CD4-positive, alpha-beta T cell (primary cell): ENCODE measurements at regions not wholly inside any gene's neighbourhood (a gene's known extent, or its start where the extent isn't known, plus 50 kb on each side); places are given as distances from the start of the nearest gene placed in this dataset.

ENCODE experiments used
- ATAC-seq: fragments of 200-7000 bp; cut with Tn5 transposase; one replicate; pipeline ENCODE4 v1.10.0; 2022; ENCODE audit warnings: mild to moderate bottlenecking; ENCODE audit not compliant: poor library complexity
- CTCF ChIA-PET: fragments of 350-600 bp; sonication (Branson Sonifier 250); formaldehyde crosslinking; loops from one replicate; lab custom pipeline; 2021; ENCODE audit warnings: antibody characterized with exemption, inconsistent platforms; lab: Charles Lee
- POLR2A ChIA-PET: fragments of 350-600 bp; sonication (Branson Sonifier 250); formaldehyde crosslinking; loops from one replicate; lab custom pipeline; 2021; ENCODE audit warnings: antibody characterized with exemption, inconsistent platforms; lab: Charles Lee
- DNase-seq, 14 experiments: peaks; one replicate each; pipeline ENCODE4 v3.0.0-alpha.2; 2013 to 2020; ENCODE audit warnings: mixed read lengths in 2 of 14
- H3K27ac ChIP-seq, 2 donors: one replicate each; pipeline versions ENCODE4 v1.5.1 to v1.7.0; 2013; ENCODE audit warnings: low read length in 2 of 2, low read depth in 1 of 2, mild to moderate bottlenecking in 1 of 2
- H3K27me3 ChIP-seq, 2 experiments: 1 replicate in 1 of 2; 2 replicates in 1 of 2; pipeline versions ENCODE4 v1.6.1 to v1.7.0; 2013; ENCODE audit warnings: low read length in 2 of 2, control low read depth in 1 of 2, mild to moderate bottlenecking in 1 of 2, moderate library complexity in 1 of 2; ENCODE audit not compliant: insufficient read depth in 2 of 2, control insufficient read depth in 1 of 2
- H3K36me3 ChIP-seq: one replicate; pipeline ENCODE4 v1.6.1; 2013; ENCODE audit warnings: low read length, control low read depth; ENCODE audit not compliant: insufficient read depth
- H3K4me1 ChIP-seq: one replicate; pipeline ENCODE4 v1.6.1; 2013; ENCODE audit warnings: low read length, control low read depth; ENCODE audit not compliant: insufficient read depth
- H3K4me3 ChIP-seq: one replicate; pipeline ENCODE4 v1.5.1; 2013; ENCODE audit warnings: mild to moderate bottlenecking, low read length, moderate library complexity
- H3K9me3 ChIP-seq, 2 experiments: 1 replicate in 1 of 2; 2 replicates in 1 of 2; pipeline versions ENCODE4 v1.6.1 to v1.7.0; 2013; ENCODE audit warnings: low read length in 2 of 2, mild to moderate bottlenecking in 2 of 2, control low read depth in 1 of 2, moderate library complexity in 1 of 2; ENCODE audit not compliant: control insufficient read depth in 1 of 2, insufficient read depth in 1 of 2
- H3K27ac Mint-ChIP-seq: one replicate; pipeline ENCODE4 v1.8.0; 2020; ENCODE audit warnings: mixed read lengths
- H3K27me3 Mint-ChIP-seq: one replicate; pipeline ENCODE4 v1.8.0; 2021; ENCODE audit warnings: mixed read lengths
- H3K36me3 Mint-ChIP-seq: one replicate; pipeline ENCODE4 v1.8.0; 2021; ENCODE audit warnings: low read depth, mixed read lengths
- H3K4me1 Mint-ChIP-seq: one replicate; pipeline ENCODE4 v1.8.0; 2021; ENCODE audit warnings: low read depth, mixed read lengths
- H3K4me3 Mint-ChIP-seq: one replicate; pipeline ENCODE4 v1.8.0; 2020; ENCODE audit warnings: mild to moderate bottlenecking, mixed read lengths
- H3K9me3 Mint-ChIP-seq: one replicate; pipeline ENCODE4 v1.8.0; 2020; ENCODE audit warnings: mixed read lengths
- intact Hi-C, 2 experiments: fragments of 100-400 bp; cut with DNase I in 1 of 2; cut with micrococcal nuclease in 1 of 2; formaldehyde crosslinking; loops; one replicate each; pipeline versions ENCODE4 v1.15.1 to v1.9.0; 2023 to 2025; cut with DNase I, micrococcal nuclease
- TF ChIP-seq, protein P1 (sequence below): fragments of 200-600 bp; IDR thresholded peaks from one replicate; pipeline ENCODE4 v1.8.0; 2022; ENCODE audit warnings: antibody characterized with exemption, mild to moderate bottlenecking

DNA sequence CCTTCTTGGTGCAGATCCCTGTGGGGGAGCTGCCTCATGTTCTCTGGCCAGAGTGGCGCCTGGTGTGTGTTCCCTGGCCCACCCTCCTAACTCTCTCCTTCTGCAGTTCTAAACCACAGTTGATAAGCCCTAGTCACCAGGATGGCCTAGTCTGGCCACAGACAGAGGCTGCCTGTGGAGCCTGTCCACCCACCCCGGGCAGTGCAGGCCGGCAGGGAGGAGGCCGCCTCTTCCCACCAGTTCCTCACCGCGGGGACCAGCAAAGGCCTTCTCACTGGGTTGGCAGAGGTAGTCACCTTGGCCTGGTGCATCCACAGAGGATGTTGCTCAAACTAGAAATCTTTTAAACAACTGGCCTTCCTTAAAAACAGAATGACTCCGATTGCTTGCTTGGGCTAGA lies 276.4 kb upstream of the TTC14 start:
- H3K4me1 Mint-ChIP-seq = no peaks in the 10 kb centered on the region
- H3K36me3 Mint-ChIP-seq = no peaks in the 10 kb centered on the region
- intact Hi-C loops = no loop called here
- ChIA-PET POLR2A (no interaction called here), CTCF (no interaction called here)
- ATAC-seq (no peak), DNase-seq (no peak)
- H3K4me3 Mint-ChIP-seq = no peak overlapping the region
- no peaks in the 10 kb centered on the region for H3K9me3 Mint-ChIP-seq
- H3K9me3 ChIP-seq = peaks cover 0 to 16% of the 10 kb centered on the region in 2 experiments
- H3K4me3 ChIP-seq = no peak overlapping the region
- H3K27ac Mint-ChIP-seq = no peak overlapping the region
- H3K36me3 ChIP-seq = no peaks in the 10 kb centered on the region
- no peaks in the 10 kb centered on the region for H3K27me3 ChIP-seq
- TF ChIP-seq, protein P1, sequence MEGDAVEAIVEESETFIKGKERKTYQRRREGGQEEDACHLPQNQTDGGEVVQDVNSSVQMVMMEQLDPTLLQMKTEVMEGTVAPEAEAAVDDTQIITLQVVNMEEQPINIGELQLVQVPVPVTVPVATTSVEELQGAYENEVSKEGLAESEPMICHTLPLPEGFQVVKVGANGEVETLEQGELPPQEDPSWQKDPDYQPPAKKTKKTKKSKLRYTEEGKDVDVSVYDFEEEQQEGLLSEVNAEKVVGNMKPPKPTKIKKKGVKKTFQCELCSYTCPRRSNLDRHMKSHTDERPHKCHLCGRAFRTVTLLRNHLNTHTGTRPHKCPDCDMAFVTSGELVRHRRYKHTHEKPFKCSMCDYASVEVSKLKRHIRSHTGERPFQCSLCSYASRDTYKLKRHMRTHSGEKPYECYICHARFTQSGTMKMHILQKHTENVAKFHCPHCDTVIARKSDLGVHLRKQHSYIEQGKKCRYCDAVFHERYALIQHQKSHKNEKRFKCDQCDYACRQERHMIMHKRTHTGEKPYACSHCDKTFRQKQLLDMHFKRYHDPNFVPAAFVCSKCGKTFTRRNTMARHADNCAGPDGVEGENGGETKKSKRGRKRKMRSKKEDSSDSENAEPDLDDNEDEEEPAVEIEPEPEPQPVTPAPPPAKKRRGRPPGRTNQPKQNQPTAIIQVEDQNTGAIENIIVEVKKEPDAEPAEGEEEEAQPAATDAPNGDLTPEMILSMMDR = no peak
- peaks cover 3% of the 10 kb centered on the region for H3K27me3 Mint-ChIP-seq
- H3K4me1 ChIP-seq = no peaks in the 10 kb centered on the region
- H3K27ac ChIP-seq = no peak overlapping the region

DNA sequence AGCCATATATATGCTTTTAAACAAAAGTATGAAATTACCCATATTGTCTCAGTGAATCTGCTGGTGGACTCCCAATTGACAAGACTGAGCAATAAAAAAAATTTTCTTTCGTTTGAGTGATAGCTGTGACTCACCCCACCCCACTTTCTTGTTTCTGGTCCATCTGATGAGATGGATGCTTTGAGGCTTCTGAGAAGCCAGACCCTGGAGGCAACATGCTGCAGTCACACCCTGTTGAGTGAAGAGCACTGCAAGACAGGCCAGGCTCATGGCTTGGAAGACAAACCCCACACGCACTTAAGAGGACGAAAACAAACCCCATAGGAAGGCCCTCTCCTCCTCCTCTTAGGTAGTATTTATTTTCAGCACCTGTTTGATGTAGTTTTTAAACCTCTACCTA lies 276.0 kb upstream of the TTC14 start:
- peaks cover 3% of the 10 kb centered on the region for H3K27me3 Mint-ChIP-seq
- DNase-seq (no peak), ATAC-seq (no peak)
- Histone ChIP-seq H3K36me3 (no peaks in the 10 kb centered on the region), H3K4me1 (no peaks in the 10 kb centered on the region), H3K4me3 (no peak overlapping the region), H3K9me3 (peaks cover 0 to 16% of the 10 kb centered on the region in 2 experiments), H3K27ac (no peak overlapping the region), H3K27me3 (no peaks in the 10 kb centered on the region)
- no peak overlapping the region for H3K27ac Mint-ChIP-seq
- no peak overlapping the region for H3K4me3 Mint-ChIP-seq
- H3K9me3 Mint-ChIP-seq = no peaks in the 10 kb centered on the region
- CTCF ChIA-PET = no interaction called here
- TF ChIP-seq, protein P1 = no peak
- no peaks in the 10 kb centered on the region for H3K4me1 Mint-ChIP-seq
- POLR2A ChIA-PET = no interaction called here
- H3K36me3 Mint-ChIP-seq = no peaks in the 10 kb centered on the region
- intact Hi-C loops = no loop called here

DNA sequence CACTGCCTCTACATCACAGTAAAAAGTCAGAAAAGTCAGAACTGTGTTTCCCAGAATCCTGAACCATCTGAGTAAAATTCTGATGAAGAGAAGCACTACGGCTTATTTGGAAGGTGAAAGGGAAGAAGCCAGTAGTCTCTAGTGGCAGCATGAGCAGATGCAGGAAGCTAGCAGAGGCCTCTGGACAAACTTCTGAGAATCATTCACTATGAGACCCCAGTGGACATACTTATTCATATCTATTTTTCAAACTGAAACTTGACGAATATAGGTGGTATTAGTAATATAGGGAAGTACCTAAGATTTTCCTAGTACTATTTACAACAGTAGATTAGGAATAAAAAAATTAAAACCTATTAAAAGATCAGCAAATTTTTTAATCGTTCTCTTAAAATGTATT lies 272.8 kb upstream of the TTC14 start:
- intact Hi-C loops = no loop called here
- H3K27me3 Mint-ChIP-seq = peaks cover 3% of the 10 kb centered on the region
- no peaks in the 10 kb centered on the region for H3K36me3 Mint-ChIP-seq
- H3K27ac Mint-ChIP-seq = no peak overlapping the region
- Histone ChIP-seq H3K9me3 (peaks cover 0 to 11% of the 10 kb centered on the region in 2 experiments), H3K27me3 (no peaks in the 10 kb centered on the region), H3K4me3 (no peak overlapping the region), H3K36me3 (no peaks in the 10 kb centered on the region), H3K27ac (no peak overlapping the region), H3K4me1 (no peaks in the 10 kb centered on the region)
- no peak overlapping the region for H3K4me3 Mint-ChIP-seq
- TF ChIP-seq, protein P1 = no peak
- no peaks in the 10 kb centered on the region for H3K4me1 Mint-ChIP-seq
- H3K9me3 Mint-ChIP-seq = no peaks in the 10 kb centered on the region
- no peak for ATAC-seq
- POLR2A ChIA-PET = no interaction called here
- CTCF ChIA-PET = no interaction called here
- no peak for DNase-seq
